Transverse colon (tissue), 4 donors: ENCODE measurements at regions not wholly inside any gene's neighbourhood (a gene's known extent, or its start where the extent isn't known, plus 50 kb on each side); places are given as distances from the start of the nearest gene placed in this dataset.

ENCODE experiments used
- EP300 ChIP-seq: sonication (generic); formaldehyde crosslinking; IDR thresholded peaks from one replicate; pipeline ENCODE4 v1.6.1; 2017; ENCODE audit warnings: antibody characterized with exemption, low read depth
- POLR2A ChIP-seq: fragments of 450-650 bp; IDR thresholded peaks from one replicate; pipeline ENCODE4 v1.6.1; 2016; ENCODE audit warnings: antibody characterized with exemption, mild to moderate bottlenecking, moderate library complexity
- POLR2AphosphoS5 ChIP-seq, 3 donors: sonication (generic); formaldehyde crosslinking; IDR thresholded peaks; one replicate each; pipeline ENCODE4 v1.6.1; 2016; ENCODE audit warnings: antibody characterized with exemption in 3 of 3
- TF ChIP-seq, protein P1 (sequence below), 5 experiments: fragments of 200-600 bp in 3 of 5; fragments of 450-650 bp in 2 of 5; sonication (generic) in 3 of 5; IDR thresholded peaks; 1 replicate in 2 of 5; 2 replicates in 3 of 5; pipeline ENCODE4 v1.5.1; 2016 to 2017; ENCODE audit warnings: antibody characterized with exemption in 5 of 5, inconsistent platforms in 3 of 5, mild to moderate bottlenecking in 2 of 5, moderate library complexity in 1 of 5

DNA sequence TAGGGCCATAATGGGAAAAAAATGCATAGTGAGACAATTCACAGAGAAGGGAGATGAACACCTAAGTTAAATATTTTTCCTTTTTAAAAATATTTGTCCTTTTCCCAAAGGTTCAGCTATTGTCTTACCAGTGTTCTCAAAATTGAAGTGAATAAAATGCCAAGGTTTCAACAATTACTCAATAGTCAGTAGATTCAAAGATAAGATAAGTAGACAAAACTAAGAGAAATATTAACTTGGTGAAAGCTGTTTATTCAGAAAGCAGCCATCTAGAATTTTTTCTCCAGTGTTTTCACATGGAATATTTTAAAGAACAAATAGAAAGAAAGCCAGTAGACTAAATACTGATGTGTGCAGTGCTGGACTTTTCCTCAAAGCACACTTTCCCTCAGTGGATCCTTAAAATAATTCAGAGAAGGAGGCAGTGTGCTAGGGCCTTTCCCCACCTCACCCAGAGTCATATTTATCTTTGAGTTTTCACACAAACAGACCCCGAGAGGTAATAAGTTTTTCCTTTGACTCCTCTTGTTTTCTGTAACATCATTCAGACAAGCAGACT lies 144.5 kb upstream of the PLEKHG7 start:
- TF ChIP-seq, protein P1, sequence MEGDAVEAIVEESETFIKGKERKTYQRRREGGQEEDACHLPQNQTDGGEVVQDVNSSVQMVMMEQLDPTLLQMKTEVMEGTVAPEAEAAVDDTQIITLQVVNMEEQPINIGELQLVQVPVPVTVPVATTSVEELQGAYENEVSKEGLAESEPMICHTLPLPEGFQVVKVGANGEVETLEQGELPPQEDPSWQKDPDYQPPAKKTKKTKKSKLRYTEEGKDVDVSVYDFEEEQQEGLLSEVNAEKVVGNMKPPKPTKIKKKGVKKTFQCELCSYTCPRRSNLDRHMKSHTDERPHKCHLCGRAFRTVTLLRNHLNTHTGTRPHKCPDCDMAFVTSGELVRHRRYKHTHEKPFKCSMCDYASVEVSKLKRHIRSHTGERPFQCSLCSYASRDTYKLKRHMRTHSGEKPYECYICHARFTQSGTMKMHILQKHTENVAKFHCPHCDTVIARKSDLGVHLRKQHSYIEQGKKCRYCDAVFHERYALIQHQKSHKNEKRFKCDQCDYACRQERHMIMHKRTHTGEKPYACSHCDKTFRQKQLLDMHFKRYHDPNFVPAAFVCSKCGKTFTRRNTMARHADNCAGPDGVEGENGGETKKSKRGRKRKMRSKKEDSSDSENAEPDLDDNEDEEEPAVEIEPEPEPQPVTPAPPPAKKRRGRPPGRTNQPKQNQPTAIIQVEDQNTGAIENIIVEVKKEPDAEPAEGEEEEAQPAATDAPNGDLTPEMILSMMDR (IDR thresholded peaks at IDR 0.05): no peak
- TF ChIP-seq POLR2A (no peak), POLR2AphosphoS5 (IDR thresholded peaks at IDR 0.05) (no peak), EP300 (no peak)
